Keratinocyte (primary cell): ENCODE measurements at regions not wholly inside any gene's neighbourhood (a gene's known extent, or its start where the extent isn't known, plus 50 kb on each side); places are given as distances from the start of the nearest gene placed in this dataset.

Source experiments
- DNase-seq: peaks from one replicate; pipeline ENCODE4 v3.0.0-alpha.2; 2011; ENCODE audit warnings: low read depth, missing footprints, low spot score
- FAIRE-seq: peaks from 2 replicates; lab custom pipeline; 2011; peaks lifted over from hg19 to GRCh38; lab: Jason Lieb, UNC
- H2AFZ ChIP-seq: 2 replicates; pipeline ENCODE4 v1.6.0; 2012; ENCODE audit warnings: low read length, control low read depth, inconsistent platforms; ENCODE audit not compliant: control insufficient read depth
- H3K27ac ChIP-seq: 2 replicates; pipeline ENCODE4 v1.5.1; 2011; ENCODE audit warnings: low read length; ENCODE audit not compliant: control insufficient read depth, insufficient read depth
- H3K27me3 ChIP-seq: 3 replicates; pipeline ENCODE4 v1.6.0; 2011; ENCODE audit warnings: low read length; ENCODE audit not compliant: control insufficient read depth, insufficient read depth; ENCODE audit errors: extremely low read depth
- H3K36me3 ChIP-seq, 2 experiments: 2 replicates in 1 of 2; 3 replicates in 1 of 2; pipeline ENCODE4 v1.5.1; 2011; ENCODE audit warnings: low read length in 2 of 2, mild to moderate bottlenecking in 1 of 2; ENCODE audit not compliant: control insufficient read depth in 2 of 2, insufficient read depth in 2 of 2; ENCODE audit errors: extremely low read depth in 1 of 2
- H3K4me1 ChIP-seq: 3 replicates; pipeline ENCODE4 v1.5.1; 2011; ENCODE audit warnings: low read length; ENCODE audit not compliant: control insufficient read depth, insufficient read depth; ENCODE audit errors: extremely low read depth
- H3K4me2 ChIP-seq: 3 replicates; pipeline ENCODE4 v1.6.0; 2011; ENCODE audit warnings: low read depth, low read length; ENCODE audit not compliant: control insufficient read depth, insufficient read depth; ENCODE audit errors: extremely low read depth
- H3K4me3 ChIP-seq, 3 experiments: fragments of 200-600 bp in 1 of 3; sonication (generic) in 1 of 3; 2 replicates in 2 of 3; 3 replicates in 1 of 3; pipeline ENCODE4 v1.5.1; 2011 to 2016; ENCODE audit warnings: low read length in 3 of 3, mild to moderate bottlenecking in 3 of 3, control low read depth in 2 of 3, inconsistent platforms in 1 of 3, low read depth in 1 of 3, mixed read lengths in 1 of 3, mixed run types in 1 of 3, moderate library complexity in 1 of 3; ENCODE audit not compliant: control insufficient read depth in 2 of 3, insufficient read depth in 2 of 3; ENCODE audit errors: extremely low read depth in 1 of 3
- H3K79me2 ChIP-seq: 2 replicates; pipeline ENCODE4 v1.6.0; 2012; ENCODE audit warnings: low read length; ENCODE audit not compliant: control insufficient read depth, insufficient read depth
- H3K9ac ChIP-seq: 3 replicates; pipeline ENCODE4 v1.6.0; 2011; ENCODE audit warnings: low read length; ENCODE audit not compliant: control insufficient read depth, insufficient read depth; ENCODE audit errors: extremely low read depth
- H3K9me1 ChIP-seq: 3 replicates; pipeline ENCODE4 v1.6.0; 2011; ENCODE audit warnings: low read length; ENCODE audit not compliant: control insufficient read depth, insufficient read depth; ENCODE audit errors: extremely low read depth
- H3K9me3 ChIP-seq: 2 replicates; pipeline ENCODE4 v1.5.1; 2012; ENCODE audit warnings: low read depth, low read length; ENCODE audit not compliant: control insufficient read depth
- H4K20me1 ChIP-seq: 3 replicates; pipeline ENCODE4 v1.6.0; 2011; ENCODE audit warnings: low read length; ENCODE audit not compliant: control insufficient read depth, insufficient read depth; ENCODE audit errors: extremely low read depth
- CTCF ChIP-seq, 3 experiments: IDR thresholded peaks in 1 of 3; conservative IDR thresholded peaks in 1 of 3; optimal IDR thresholded peaks in 1 of 3; 2 replicates in 2 of 3; 3 replicates in 1 of 3; pipeline versions ENCODE3 to v1.5.1; 2011; ENCODE audit warnings: low read length in 3 of 3, mild to moderate bottlenecking in 3 of 3, moderate library complexity in 2 of 3, control low read depth in 1 of 3, inconsistent platforms in 1 of 3; ENCODE audit not compliant: insufficient read depth in 2 of 3; ENCODE audit errors: extremely low read depth in 1 of 3
- EZH2 ChIP-seq: IDR thresholded peaks from one replicate; pipeline ENCODE4 v1.6.1; 2012; ENCODE audit warnings: inconsistent platforms, mild to moderate bottlenecking, low read length, moderate library complexity
- dilution Hi-C: fragments of 300-500 bp; cut with MboI; formaldehyde crosslinking; loops from one replicate; pipeline ENCODE4 v1.7.0; 2020; ENCODE audit warnings: low sequenced_read_pairs; ENCODE audit not compliant: extremely low pct_ligation_motif_present

DNA sequence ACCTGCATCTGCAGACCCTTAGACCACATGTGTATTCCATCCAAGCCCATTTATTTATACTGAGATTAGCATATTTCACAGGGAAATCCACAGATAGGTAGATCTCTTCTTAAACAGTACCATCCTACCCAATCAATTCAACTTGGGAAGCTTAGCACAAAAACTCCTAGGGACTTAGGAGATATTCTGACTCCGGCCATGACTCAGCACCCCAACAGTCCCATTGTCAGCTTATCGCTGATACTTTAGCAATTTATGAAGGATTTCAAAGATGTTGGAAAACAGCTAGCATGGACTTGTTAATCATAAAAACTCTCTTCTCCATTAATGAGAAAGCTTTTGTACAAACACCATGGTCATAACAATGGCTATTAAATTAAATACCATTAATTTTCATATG lies 236.2 kb upstream of the PREP start:
- no peak overlapping the region for H2AFZ ChIP-seq
- H3K9me1 ChIP-seq: no peaks in the 10 kb centered on the region
- no peak overlapping the region for H3K27ac ChIP-seq
- dilution Hi-C loops: no loop called here
- no peaks in the 10 kb centered on the region for H3K36me3 ChIP-seq
- no peak overlapping the region for H3K4me2 ChIP-seq
- no peak for TF ChIP-seq EZH2
- no peak for TF ChIP-seq CTCF (optimal IDR thresholded peaks at IDR 0.05 in 1 of 3, IDR thresholded peaks at IDR 0.05 in 1 of 3, conservative IDR thresholded peaks at IDR 0.05 in 1 of 3; ENCODE audit: extremely low read depth in 1 of 3, insufficient read depth in 2 of 3, low read length in 3 of 3)
- H4K20me1 ChIP-seq: no peaks in the 10 kb centered on the region
- no peaks in the 10 kb centered on the region for H3K79me2 ChIP-seq
- H3K4me3 ChIP-seq: no peak overlapping the region
- no peaks in the 10 kb centered on the region for H3K27me3 ChIP-seq
- H3K4me1 ChIP-seq: peaks cover 10% of the 10 kb centered on the region
- no peak overlapping the region for H3K9ac ChIP-seq
- no peak for DNase-seq
- no peak for FAIRE-seq
- H3K9me3 ChIP-seq: no peaks in the 10 kb centered on the region

GRCh38 chr6:105633814-105634213 lies 230.9 kb upstream of the PREP start:
- Histone ChIP-seq H3K79me2 (no peaks in the 10 kb centered on the region), H3K27me3 (no peaks in the 10 kb centered on the region), H2AFZ (no peak overlapping the region), H3K36me3 (no peaks in the 10 kb centered on the region), H3K4me3 (no peak overlapping the region), H3K9ac (no peak overlapping the region), H3K4me2 (no peak overlapping the region), H3K9me3 (no peaks in the 10 kb centered on the region), H4K20me1 (no peaks in the 10 kb centered on the region), H3K27ac (no peak overlapping the region), H3K4me1 (no peaks in the 10 kb centered on the region), H3K9me1 (no peaks in the 10 kb centered on the region)
- no peak for FAIRE-seq
- dilution Hi-C loops: no loop called here
- TF ChIP-seq EZH2 (no peak), CTCF (optimal IDR thresholded peaks at IDR 0.05 in 1 of 3, IDR thresholded peaks at IDR 0.05 in 1 of 3, conservative IDR thresholded peaks at IDR 0.05 in 1 of 3; ENCODE audit: extremely low read depth in 1 of 3, insufficient read depth in 2 of 3, low read length in 3 of 3) (no peak)
- no peak for DNase-seq
